Ovary (tissue), 7 donors: ENCODE measurements at regions not wholly inside any gene's neighbourhood (a gene's known extent, or its start where the extent isn't known, plus 50 kb on each side); places are given as distances from the start of the nearest gene placed in this dataset.

Experiments
- DNase-seq, 5 donors: peaks; one replicate each; pipeline ENCODE4 v3.0.0-alpha.2; 2019 to 2020
- H3K27ac ChIP-seq, 2 donors: fragments of 200-600 bp; one replicate each; pipeline versions ENCODE4 v1.5.1 to v1.8.0; 2019 to 2022
- H3K27me3 ChIP-seq: fragments of 200-600 bp; one replicate; pipeline ENCODE4 v1.8.0; 2022
- H3K36me3 ChIP-seq: fragments of 200-600 bp; sonication (generic); one replicate; pipeline ENCODE4 v1.5.1; 2019
- H3K4me1 ChIP-seq: one replicate; pipeline ENCODE4 v1.8.1; 2013; ENCODE audit warnings: mild to moderate bottlenecking, moderate library complexity; ENCODE audit not compliant: insufficient read depth
- H3K4me3 ChIP-seq: fragments of 200-600 bp; sonication (generic); one replicate; pipeline ENCODE4 v1.5.1; 2017
- H3K9me3 ChIP-seq, 2 donors: fragments of 200-600 bp in 1 of 2; sonication (generic) in 1 of 2; one replicate each; pipeline versions ENCODE4 v1.5.1 to v1.8.1; 2013 to 2019; ENCODE audit warnings: mild to moderate bottlenecking in 1 of 2, moderate library complexity in 1 of 2
- EP300 ChIP-seq: sonication (generic); formaldehyde crosslinking; IDR thresholded peaks from one replicate; pipeline ENCODE4 v1.6.1; 2017; ENCODE audit warnings: antibody characterized with exemption
- POLR2A ChIP-seq: fragments of 450-650 bp; IDR thresholded peaks from one replicate; pipeline ENCODE4 v1.6.1; 2017; ENCODE audit warnings: antibody characterized with exemption, mild to moderate bottlenecking, moderate library complexity
- WGBS, 3 donors: extraction: QIAGEN DNeasy Blood & Tissue Kit in 1 of 3; methylation state at CpG; one replicate each; pipeline versions ENCODE4 v1.1.5 to v1.1.7; 2013 to 2017; 5-methylcytosine and 5-hydroxymethylcytosine counted together
- intact Hi-C, 4 donors: fragments of 100-400 bp; cut with DNase I; formaldehyde crosslinking; loops; one replicate each; pipeline versions ENCODE4 v1.11.0 to v1.15.1; 2022 to 2023
- TF ChIP-seq, protein P1 (sequence below), 3 donors: fragments of 450-650 bp in 2 of 3; fragments of 200-600 bp in 1 of 3; IDR thresholded peaks; one replicate each; pipeline versions ENCODE4 v1.5.1 to v1.8.0; 2016 to 2022; ENCODE audit warnings: antibody characterized with exemption in 3 of 3, mild to moderate bottlenecking in 1 of 3
- donor health status: DM: no; HTN: no; CAD: no; lungs with moderate emphysema.
- donor health status: DM: no; HTN: no; CAD: no.
- donor health status: Bipolar disorder and iron deficiency.
- donor health status: DM: no; HTN: no; CAD: no.
- donor health status: DM: yes; HTN: yes; CAD: no.

DNA sequence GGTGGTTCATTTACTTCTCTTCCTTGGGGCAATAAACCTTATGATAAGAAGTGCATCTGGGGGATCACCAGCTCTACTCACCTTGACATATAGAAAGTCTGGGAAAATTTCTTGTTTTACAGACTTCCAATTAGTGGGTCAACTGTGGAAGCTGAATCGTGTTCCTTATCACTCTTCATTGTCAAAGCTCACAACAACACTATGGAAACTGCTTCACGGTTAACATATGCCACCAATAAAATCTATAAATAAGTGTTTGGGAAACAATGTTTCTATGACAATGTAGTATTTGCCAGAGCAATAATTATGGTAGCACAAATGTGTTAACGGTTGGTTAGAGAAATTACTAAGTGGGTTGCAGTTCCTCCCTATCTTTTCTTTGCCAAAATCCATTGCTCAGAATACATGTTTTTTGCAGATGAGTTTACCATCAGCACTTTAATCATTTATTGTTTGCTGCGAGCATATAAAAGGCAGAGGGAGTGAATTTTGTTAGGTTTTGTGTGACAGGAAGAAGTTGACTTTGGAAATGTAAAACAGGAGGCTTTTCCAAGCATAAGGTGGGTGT lies 321.8 kb downstream of the RFC3 start:
- intact Hi-C loops, result no loop called here
- H3K9me3 ChIP-seq, result no peaks in the 10 kb centered on the region

DNA sequence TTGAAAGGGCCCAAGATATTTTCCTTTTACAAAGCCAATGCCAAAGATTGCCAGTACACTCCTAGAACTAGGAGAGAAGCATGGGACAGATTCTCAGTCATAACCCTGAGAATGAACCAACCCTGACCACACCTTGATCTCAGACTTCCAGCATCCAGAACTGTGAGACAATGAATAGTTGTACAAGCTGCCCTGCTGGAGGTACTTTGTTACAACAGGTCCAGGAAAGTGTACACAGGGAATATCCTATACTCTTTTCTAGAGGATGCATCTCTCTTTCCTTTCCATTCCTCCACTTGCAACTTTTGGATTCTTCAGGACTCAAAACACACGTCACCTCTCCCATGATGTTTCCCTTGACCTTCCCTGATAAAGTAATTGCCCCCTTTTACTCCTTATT lies 325.7 kb downstream of the RFC3 start:
- 85 to 93% (median 93%) methylated on average over 1 of the region's 1 CpG for WGBS, 3 donors
- Histone ChIP-seq H3K4me1 (no peaks in the 10 kb centered on the region), H3K27me3 (no peaks in the 10 kb centered on the region), H3K36me3 (no peaks in the 10 kb centered on the region), H3K9me3 (no peaks in the 10 kb centered on the region), H3K27ac (no peak overlapping the region), H3K4me3 (no peak overlapping the region)
- intact Hi-C loops, result no loop called here
- no peak for DNase-seq
- TF ChIP-seq, protein P1, sequence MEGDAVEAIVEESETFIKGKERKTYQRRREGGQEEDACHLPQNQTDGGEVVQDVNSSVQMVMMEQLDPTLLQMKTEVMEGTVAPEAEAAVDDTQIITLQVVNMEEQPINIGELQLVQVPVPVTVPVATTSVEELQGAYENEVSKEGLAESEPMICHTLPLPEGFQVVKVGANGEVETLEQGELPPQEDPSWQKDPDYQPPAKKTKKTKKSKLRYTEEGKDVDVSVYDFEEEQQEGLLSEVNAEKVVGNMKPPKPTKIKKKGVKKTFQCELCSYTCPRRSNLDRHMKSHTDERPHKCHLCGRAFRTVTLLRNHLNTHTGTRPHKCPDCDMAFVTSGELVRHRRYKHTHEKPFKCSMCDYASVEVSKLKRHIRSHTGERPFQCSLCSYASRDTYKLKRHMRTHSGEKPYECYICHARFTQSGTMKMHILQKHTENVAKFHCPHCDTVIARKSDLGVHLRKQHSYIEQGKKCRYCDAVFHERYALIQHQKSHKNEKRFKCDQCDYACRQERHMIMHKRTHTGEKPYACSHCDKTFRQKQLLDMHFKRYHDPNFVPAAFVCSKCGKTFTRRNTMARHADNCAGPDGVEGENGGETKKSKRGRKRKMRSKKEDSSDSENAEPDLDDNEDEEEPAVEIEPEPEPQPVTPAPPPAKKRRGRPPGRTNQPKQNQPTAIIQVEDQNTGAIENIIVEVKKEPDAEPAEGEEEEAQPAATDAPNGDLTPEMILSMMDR (IDR thresholded peaks at IDR 0.05), result no peak
- TF ChIP-seq POLR2A (no peak), EP300 (no peak)

More for the DNA sequence above, 321.8 kb downstream of the RFC3 start:
- H3K4me1 ChIP-seq, result no peaks in the 10 kb centered on the region
- no peak for DNase-seq
- no peaks in the 10 kb centered on the region for H3K27me3 ChIP-seq
- no peaks in the 10 kb centered on the region for H3K36me3 ChIP-seq
- no peak overlapping the region for H3K4me3 ChIP-seq
- TF ChIP-seq, protein P1 (IDR thresholded peaks at IDR 0.05), result no peak
- TF ChIP-seq EP300, result no peak
- TF ChIP-seq POLR2A, result no peak
- 46 to 52% (median 50%) methylated on average over 4 of the region's 4 CpGs for WGBS, 3 donors
- no peak overlapping the region for H3K27ac ChIP-seq

DNA sequence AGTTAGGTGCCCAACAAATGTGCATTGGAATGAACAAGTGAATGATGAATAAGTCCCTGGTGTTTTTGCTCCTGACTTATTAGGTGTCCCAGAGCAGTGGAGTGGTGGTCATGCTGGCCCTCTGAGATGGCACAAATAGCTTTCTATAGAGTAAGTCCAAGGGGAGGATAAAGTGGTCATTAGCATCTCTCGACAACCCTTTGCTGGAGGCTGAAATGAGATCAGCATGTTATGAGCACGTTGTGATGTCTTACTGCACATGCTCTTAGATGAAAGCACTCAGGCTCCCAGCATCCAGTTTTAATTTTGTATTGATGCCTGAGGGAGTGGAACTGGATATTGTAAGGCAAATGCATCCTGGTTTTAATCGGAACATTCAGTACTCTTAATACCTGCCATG lies 326.2 kb downstream of the RFC3 start:
- Histone ChIP-seq H3K4me1 (no peaks in the 10 kb centered on the region), H3K27ac (no peak overlapping the region), H3K9me3 (no peaks in the 10 kb centered on the region), H3K27me3 (no peaks in the 10 kb centered on the region), H3K4me3 (no peak overlapping the region), H3K36me3 (no peaks in the 10 kb centered on the region)
- intact Hi-C loops, result no loop called here
- TF ChIP-seq EP300, result no peak
- TF ChIP-seq, protein P1 (IDR thresholded peaks at IDR 0.05), result no peak
- TF ChIP-seq POLR2A, result no peak
- 76 to 86% (median 82%) methylated on average over 3 of the region's 3 CpGs for WGBS, 3 donors
- DNase-seq, result no peak

DNA sequence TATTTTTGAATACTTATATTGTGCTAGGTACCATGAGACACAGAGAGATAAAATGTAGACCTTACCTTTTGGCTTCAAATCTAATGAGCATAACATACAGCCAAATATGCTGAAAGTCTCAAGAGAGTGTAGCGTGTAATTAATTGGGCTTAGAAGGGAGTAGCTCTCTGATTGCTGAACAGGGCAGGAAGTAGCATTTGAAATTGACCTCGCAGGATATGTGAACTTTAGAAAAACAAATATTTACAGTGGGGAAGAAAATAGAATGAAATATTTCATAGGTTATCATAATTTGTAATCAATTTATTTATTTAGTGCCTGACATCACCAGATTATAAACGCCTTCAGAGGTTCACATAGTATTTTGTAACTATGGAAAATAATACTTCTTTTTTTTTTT lies 327.1 kb downstream of the RFC3 start:
- H3K4me3 ChIP-seq, result no peak overlapping the region
- TF ChIP-seq EP300 (no peak), POLR2A (no peak)
- TF ChIP-seq, protein P1 (IDR thresholded peaks at IDR 0.05), result no peak
- H3K36me3 ChIP-seq, result no peaks in the 10 kb centered on the region
- DNase-seq, result no peak
- H3K9me3 ChIP-seq, result no peaks in the 10 kb centered on the region
- H3K27ac ChIP-seq, result no peak overlapping the region
- H3K27me3 ChIP-seq, result no peaks in the 10 kb centered on the region
- 39 to 48% (median 47%) methylated on average over 3 of the region's 3 CpGs for WGBS, 3 donors
- intact Hi-C loops, result no loop called here
- H3K4me1 ChIP-seq, result no peaks in the 10 kb centered on the region
